A549 (cell line): ENCODE measurements at regions not wholly inside any gene's neighbourhood (a gene's known extent, or its start where the extent isn't known, plus 50 kb on each side); places are given as distances from the start of the nearest gene placed in this dataset.
A peak's percentile ranks its signal among the peaks of the same experiment; 100 is the strongest.

Source experiments
- ATAC-seq, 2 experiments: fragments of 200-7000 bp in 1 of 2; fragments of >200 bp in 1 of 2; cut with Nextera tagmentation in 1 of 2; cut with Tn5 transposase in 1 of 2; 3 replicates each; pipeline versions ENCODE4 v1.8.0 to v1.9.1; 2018 to 2020; ENCODE audit warnings: mild to moderate bottlenecking in 1 of 2, moderate library complexity in 1 of 2
- CTCF ChIA-PET: fragments of 300-600 bp; sonication (Branson Sonifier 250); formaldehyde crosslinking; extraction: SDS; loops from one replicate; lab custom pipeline; 2021; ENCODE audit warnings: antibody characterized with exemption, inconsistent platforms; lab: Yijun Ruan, JAX
- POLR2A ChIA-PET: fragments of 350-600 bp; formaldehyde crosslinking; extraction: SDS; loops from one replicate; lab custom pipeline; 2021; ENCODE audit warnings: antibody characterized with exemption, inconsistent platforms; lab: Yijun Ruan, JAX
- DNase-seq, 2 experiments: peaks; one replicate each; pipeline versions ENCODE4 v3.0.0 to v3.0.0-alpha.2; 2011 to 2016; ENCODE audit warnings: low read depth in 1 of 2, low spot score in 1 of 2
- FAIRE-seq: peaks from 2 replicates; lab custom pipeline; 2011; peaks lifted over from hg19 to GRCh38; lab: Jason Lieb, UNC
- H3K27ac ChIP-seq, 2 experiments: fragments of >200 bp; sonication (Bioruptor Twin); formaldehyde crosslinking; 3 replicates each; pipeline ENCODE4 v1.5.1; 2016 to 2017
- H3K4me1 ChIP-seq: fragments of >200 bp; sonication (Bioruptor Twin); formaldehyde crosslinking; 3 replicates; pipeline ENCODE4 v1.6.1; 2016
- H3K4me2 ChIP-seq: fragments of >200 bp; sonication (Bioruptor Twin); formaldehyde crosslinking; 3 replicates; pipeline ENCODE4 v1.6.1; 2016
- H3K4me3 ChIP-seq: fragments of >200 bp; sonication (Bioruptor Twin); formaldehyde crosslinking; 3 replicates; pipeline ENCODE4 v1.5.1; 2016
- H3K9me3 ChIP-seq: fragments of >200 bp; sonication (Bioruptor Twin); formaldehyde crosslinking; 3 replicates; pipeline ENCODE4 v1.6.1; 2016
- ATOH8 ChIP-seq: fragments of 250-450 bp; sonication (Bioruptor Pico); IDR thresholded peaks from 2 replicates; pipeline ENCODE4 v1.5.0; 2020; ENCODE audit warnings: low read depth, mild to moderate bottlenecking, moderate library complexity
- CHD4 ChIP-seq: fragments of 200-600 bp; sonication (generic); IDR thresholded peaks from 2 replicates; pipeline ENCODE4 v1.6.1; 2016; ENCODE audit warnings: antibody characterized with exemption, mild to moderate bottlenecking, borderline replicate concordance
- EHF ChIP-seq: fragments of 250-450 bp; sonication (Bioruptor Pico); IDR thresholded peaks from 2 replicates; pipeline ENCODE4 v1.5.0; 2020; ENCODE audit warnings: mild to moderate bottlenecking
- EP300 ChIP-seq, 2 experiments: fragments of >200 bp; sonication (Bioruptor Twin); formaldehyde crosslinking; IDR thresholded peaks; 2 replicates in 1 of 2; 3 replicates in 1 of 2; pipeline ENCODE4 v1.6.1; 2016 to 2017
- ESRRA ChIP-seq: fragments of 150-350 bp; IDR thresholded peaks from 2 replicates; pipeline ENCODE4 v1.6.1; 2014; ENCODE audit warnings: mild to moderate bottlenecking, low read length, borderline replicate concordance
- FOSL2 ChIP-seq, 2 experiments: fragments of 450-650 bp in 1 of 2; fragments of >200 bp in 1 of 2; sonication (Bioruptor Twin) in 1 of 2; formaldehyde crosslinking; IDR thresholded peaks; 2 replicates each; pipeline versions ENCODE4 v1.5.0 to v1.6.1; 2016 to 2020; ENCODE audit warnings: mild to moderate bottlenecking in 1 of 2, moderate library complexity in 1 of 2
- FOXS1 ChIP-seq: fragments of 250-450 bp; sonication (Bioruptor Pico); IDR thresholded peaks from 2 replicates; pipeline ENCODE4 v1.5.0; 2020; ENCODE audit warnings: mild to moderate bottlenecking, moderate library complexity
- HDAC2 ChIP-seq: fragments of 200-600 bp; sonication (generic); IDR thresholded peaks from 2 replicates; pipeline ENCODE4 v1.6.1; 2016
- HOXB5 ChIP-seq: fragments of 250-450 bp; sonication (Bioruptor Pico); IDR thresholded peaks from 2 replicates; pipeline ENCODE4 v1.5.0; 2020; ENCODE audit warnings: mild to moderate bottlenecking, moderate library complexity
- JUNB ChIP-seq: fragments of >200 bp; sonication (Bioruptor Twin); formaldehyde crosslinking; IDR thresholded peaks from 2 replicates; pipeline ENCODE4 v1.6.1; 2016
- MAFK ChIP-seq: fragments of 450-650 bp; IDR thresholded peaks from 2 replicates; pipeline ENCODE4 v1.6.1; 2014; ENCODE audit not compliant: partially characterized antibody
- MAX ChIP-seq: IDR thresholded peaks from 2 replicates; pipeline ENCODE4 v1.6.1; 2012
- MAZ ChIP-seq: fragments of 150-350 bp; IDR thresholded peaks from 2 replicates; pipeline ENCODE4 v1.6.1; 2014; ENCODE audit warnings: antibody characterized with exemption, low read depth, low read length, borderline replicate concordance
- MYC ChIP-seq: IDR thresholded peaks from 2 replicates; pipeline ENCODE4 v1.6.1; 2012; ENCODE audit warnings: mild to moderate bottlenecking, inconsistent platforms, low read length, improper control_type of control experiment, borderline replicate concordance
- NPAS2 ChIP-seq: fragments of 250-450 bp; sonication (Bioruptor Pico); IDR thresholded peaks from 2 replicates; pipeline ENCODE4 v1.8.0; 2022; ENCODE audit warnings: mild to moderate bottlenecking, moderate library complexity, borderline replicate concordance
- RAD21 ChIP-seq, 2 experiments: fragments of >200 bp in 1 of 2; sonication (Bioruptor Twin) in 1 of 2; formaldehyde crosslinking in 1 of 2; IDR thresholded peaks in 1 of 2; conservative IDR thresholded peaks in 1 of 2; 2 replicates in 1 of 2; 3 replicates in 1 of 2; pipeline ENCODE4 v1.6.1; 2012 to 2018; ENCODE audit warnings: inconsistent platforms in 1 of 2
- RNF2 ChIP-seq: fragments of 200-600 bp; sonication (generic); IDR thresholded peaks from 2 replicates; pipeline ENCODE4 v1.6.1; 2016; ENCODE audit warnings: low read depth, mild to moderate bottlenecking, antibody characterized with exemption, moderate library complexity, borderline replicate concordance
- TFCP2L1 ChIP-seq: fragments of 250-450 bp; sonication (Bioruptor Pico); IDR thresholded peaks from 2 replicates; pipeline ENCODE4 v1.5.0; 2021; ENCODE audit warnings: mild to moderate bottlenecking
- ZC3H11A ChIP-seq: fragments of 450-650 bp; IDR thresholded peaks from 2 replicates; pipeline ENCODE4 v1.6.1; 2014; ENCODE audit warnings: antibody characterized with exemption, mild to moderate bottlenecking
- ZNF302 ChIP-seq: fragments of 250-450 bp; sonication (Bioruptor Pico); IDR thresholded peaks from 2 replicates; pipeline ENCODE4 v1.9.0; 2021; ENCODE audit warnings: inconsistent platforms, mild to moderate bottlenecking, moderate library complexity
- ZSCAN20 ChIP-seq: fragments of 250-450 bp; sonication (Bioruptor Pico); IDR thresholded peaks from 2 replicates; pipeline ENCODE4 v1.8.0; 2022; ENCODE audit warnings: mild to moderate bottlenecking, moderate library complexity
- WGBS: methylation state at CpG from one replicate; pipeline ENCODE4 v1.1.6; 2017; ENCODE audit errors: missing lambda C conversion rate; 5-methylcytosine and 5-hydroxymethylcytosine counted together
- TF ChIP-seq, protein P1 (sequence below): fragments of 150-350 bp; IDR thresholded peaks from 2 replicates; pipeline ENCODE4 v1.6.1; 2014; ENCODE audit warnings: low read depth, mild to moderate bottlenecking, low read length
- TF ChIP-seq, protein P2 (sequence below): fragments of >200 bp; sonication (Bioruptor Twin); formaldehyde crosslinking; IDR thresholded peaks from 3 replicates; pipeline ENCODE4 v1.5.1; 2016
- TF ChIP-seq, protein P3 (sequence below): fragments of 450-650 bp; IDR thresholded peaks from 2 replicates; pipeline ENCODE4 v1.6.1; 2014; ENCODE audit warnings: antibody characterized with exemption

GRCh38 chr6:125670568-125670967, 78.9 kb upstream of the HEY2 start:
- peak in 1 of 2 experiments; percentile 2 for DNase-seq
- POLR2A ChIA-PET, result no interaction called here
- H3K4me3 ChIP-seq, result no peak overlapping the region
- WGBS, result 7% methylated on average over 3 of the region's 5 CpGs
- H3K4me1 ChIP-seq, result no peaks in the 10 kb centered on the region
- H3K27ac ChIP-seq, result no peak overlapping the region
- TF ChIP-seq ZC3H11A (no peak), MAFK (no peak), ATOH8 (CRISPR knock-in tag) (no peak), ZNF302 (CRISPR knock-in tag) (no peak), CHD4 (no peak), MYC (no peak), EHF (CRISPR knock-in tag) (no peak), FOSL2 (IDR thresholded peaks at IDR 0.05) (no peak), FOSL2 (CRISPR knock-in tag; IDR thresholded peaks at IDR 0.05) (no peak), MAZ (no peak), TFCP2L1 (no peak)
- TF ChIP-seq, protein P1, sequence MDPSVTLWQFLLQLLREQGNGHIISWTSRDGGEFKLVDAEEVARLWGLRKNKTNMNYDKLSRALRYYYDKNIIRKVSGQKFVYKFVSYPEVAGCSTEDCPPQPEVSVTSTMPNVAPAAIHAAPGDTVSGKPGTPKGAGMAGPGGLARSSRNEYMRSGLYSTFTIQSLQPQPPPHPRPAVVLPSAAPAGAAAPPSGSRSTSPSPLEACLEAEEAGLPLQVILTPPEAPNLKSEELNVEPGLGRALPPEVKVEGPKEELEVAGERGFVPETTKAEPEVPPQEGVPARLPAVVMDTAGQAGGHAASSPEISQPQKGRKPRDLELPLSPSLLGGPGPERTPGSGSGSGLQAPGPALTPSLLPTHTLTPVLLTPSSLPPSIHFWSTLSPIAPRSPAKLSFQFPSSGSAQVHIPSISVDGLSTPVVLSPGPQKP, result no peak
- TF ChIP-seq, protein P2, sequence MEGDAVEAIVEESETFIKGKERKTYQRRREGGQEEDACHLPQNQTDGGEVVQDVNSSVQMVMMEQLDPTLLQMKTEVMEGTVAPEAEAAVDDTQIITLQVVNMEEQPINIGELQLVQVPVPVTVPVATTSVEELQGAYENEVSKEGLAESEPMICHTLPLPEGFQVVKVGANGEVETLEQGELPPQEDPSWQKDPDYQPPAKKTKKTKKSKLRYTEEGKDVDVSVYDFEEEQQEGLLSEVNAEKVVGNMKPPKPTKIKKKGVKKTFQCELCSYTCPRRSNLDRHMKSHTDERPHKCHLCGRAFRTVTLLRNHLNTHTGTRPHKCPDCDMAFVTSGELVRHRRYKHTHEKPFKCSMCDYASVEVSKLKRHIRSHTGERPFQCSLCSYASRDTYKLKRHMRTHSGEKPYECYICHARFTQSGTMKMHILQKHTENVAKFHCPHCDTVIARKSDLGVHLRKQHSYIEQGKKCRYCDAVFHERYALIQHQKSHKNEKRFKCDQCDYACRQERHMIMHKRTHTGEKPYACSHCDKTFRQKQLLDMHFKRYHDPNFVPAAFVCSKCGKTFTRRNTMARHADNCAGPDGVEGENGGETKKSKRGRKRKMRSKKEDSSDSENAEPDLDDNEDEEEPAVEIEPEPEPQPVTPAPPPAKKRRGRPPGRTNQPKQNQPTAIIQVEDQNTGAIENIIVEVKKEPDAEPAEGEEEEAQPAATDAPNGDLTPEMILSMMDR, result no peak
- TF ChIP-seq, protein P3, sequence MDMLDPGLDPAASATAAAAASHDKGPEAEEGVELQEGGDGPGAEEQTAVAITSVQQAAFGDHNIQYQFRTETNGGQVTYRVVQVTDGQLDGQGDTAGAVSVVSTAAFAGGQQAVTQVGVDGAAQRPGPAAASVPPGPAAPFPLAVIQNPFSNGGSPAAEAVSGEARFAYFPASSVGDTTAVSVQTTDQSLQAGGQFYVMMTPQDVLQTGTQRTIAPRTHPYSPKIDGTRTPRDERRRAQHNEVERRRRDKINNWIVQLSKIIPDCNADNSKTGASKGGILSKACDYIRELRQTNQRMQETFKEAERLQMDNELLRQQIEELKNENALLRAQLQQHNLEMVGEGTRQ, result no peak
- TF ChIP-seq, all 56 proteins: peak for 0
- no peak for FAIRE-seq
- CTCF ChIA-PET, result no interaction called here
- H3K4me2 ChIP-seq, result no peak overlapping the region
- H3K9me3 ChIP-seq, result no peaks in the 10 kb centered on the region
- ATAC-seq, result no peak

DNA sequence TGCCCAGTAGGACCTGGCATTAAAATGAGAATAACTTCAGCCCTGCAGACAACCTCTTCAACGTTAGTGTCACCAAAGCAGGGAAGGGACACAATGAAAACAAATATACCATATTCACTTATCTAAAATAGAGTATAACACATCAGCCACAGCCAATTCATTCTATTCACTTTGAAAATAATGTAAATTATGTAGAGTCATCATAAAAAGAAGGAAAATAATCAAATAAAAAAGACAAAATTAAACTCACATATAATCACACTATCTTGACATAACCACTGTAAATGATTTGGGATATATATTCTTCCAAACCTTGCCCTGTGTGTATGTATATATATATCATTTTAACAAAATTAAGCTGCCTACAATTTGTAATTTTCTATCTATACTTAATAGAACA, 78.1 kb upstream of the HEY2 start:
- CTCF ChIA-PET, result no interaction called here
- no peak overlapping the region for H3K27ac ChIP-seq
- DNase-seq (no peak), ATAC-seq (no peak), FAIRE-seq (no peak)
- H3K4me3 ChIP-seq, result no peak overlapping the region
- 0% methylated on average over 1 of the region's 1 CpG for WGBS
- no peaks in the 10 kb centered on the region for H3K9me3 ChIP-seq
- POLR2A ChIA-PET, result no interaction called here
- TF ChIP-seq, protein P3, result no peak
- TF ChIP-seq MAFK (peak; percentile 49), FOXS1 (CRISPR knock-in tag) (no peak)
- H3K4me1 ChIP-seq, result no peaks in the 10 kb centered on the region
- H3K4me2 ChIP-seq, result no peak overlapping the region

DNA sequence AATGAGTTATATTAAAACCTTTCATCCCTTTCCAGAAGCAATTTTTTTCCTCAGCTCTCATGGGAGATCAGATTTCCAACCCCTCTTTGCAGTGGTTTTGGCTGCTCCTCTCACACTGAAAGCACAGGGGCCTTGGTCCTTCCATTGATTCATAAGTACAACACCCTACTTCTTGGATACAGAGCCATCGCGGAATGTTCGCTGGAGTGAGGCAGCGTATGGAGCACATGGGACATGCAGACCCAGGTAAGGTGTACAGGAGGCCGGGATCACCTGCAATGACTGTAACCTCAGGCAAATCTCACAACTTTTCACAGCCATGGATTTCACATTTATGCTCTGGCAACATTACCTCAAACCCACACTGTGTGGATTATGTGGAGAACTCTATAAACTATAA, 75.2 kb upstream of the HEY2 start:
- ChIA-PET CTCF (no interaction called here), POLR2A (no interaction called here)
- no peak overlapping the region for H3K4me2 ChIP-seq
- H3K4me1 ChIP-seq, result no peaks in the 10 kb centered on the region
- no peak for FAIRE-seq
- no peak overlapping the region for H3K4me3 ChIP-seq
- ATAC-seq, result no peak
- no peaks in the 10 kb centered on the region for H3K9me3 ChIP-seq
- WGBS, result 100% methylated on average over 3 of the region's 5 CpGs
- no peak for TF ChIP-seq EP300 (IDR thresholded peaks at IDR 0.05)
- no peak for TF ChIP-seq HDAC2
- TF ChIP-seq RNF2, result no peak
- no peak for TF ChIP-seq ESRRA
- no peak for TF ChIP-seq HOXB5
- no peak for TF ChIP-seq ZSCAN20 (CRISPR knock-in tag)
- TF ChIP-seq NPAS2 (CRISPR knock-in tag), result no peak
- no peak for TF ChIP-seq CHD4
- TF ChIP-seq RAD21 (conservative IDR thresholded peaks at IDR 0.05 in 1 of 2, IDR thresholded peaks at IDR 0.05 in 1 of 2), result no peak
- no peak for TF ChIP-seq MAX
- TF ChIP-seq JUNB, result no peak
- DNase-seq, result no peak
- H3K27ac ChIP-seq, result no peak overlapping the region
